Osteocyte (in vitro differentiated cells): ENCODE measurements at regions not wholly inside any gene's neighbourhood (a gene's known extent, or its start where the extent isn't known, plus 50 kb on each side); places are given as distances from the start of the nearest gene placed in this dataset.

Source experiments
- DNase-seq: peaks from one replicate; pipeline ENCODE4 v3.0.0; 2021; ENCODE audit warnings: mixed read lengths; ENCODE audit not compliant: unreplicated experiment; ENCODE audit errors: extremely low spot score
- H3K27ac Mint-ChIP-seq: one replicate; pipeline ENCODE4 v1.8.0; 2021; ENCODE audit warnings: mild to moderate bottlenecking, mixed read lengths; ENCODE audit not compliant: unreplicated experiment
- H3K27me3 Mint-ChIP-seq: one replicate; pipeline ENCODE4 v1.8.0; 2021; ENCODE audit warnings: mixed read lengths; ENCODE audit not compliant: unreplicated experiment
- H3K36me3 Mint-ChIP-seq: one replicate; pipeline ENCODE4 v1.8.0; 2021; ENCODE audit warnings: mixed read lengths; ENCODE audit not compliant: unreplicated experiment
- H3K4me1 Mint-ChIP-seq: one replicate; pipeline ENCODE4 v1.8.0; 2021; ENCODE audit warnings: mixed read lengths; ENCODE audit not compliant: unreplicated experiment
- H3K4me3 Mint-ChIP-seq: one replicate; pipeline ENCODE4 v1.8.0; 2021; ENCODE audit warnings: mild to moderate bottlenecking, moderate library complexity, mixed read lengths; ENCODE audit not compliant: unreplicated experiment
- H3K9me3 Mint-ChIP-seq: one replicate; pipeline ENCODE4 v1.8.0; 2021; ENCODE audit warnings: mixed read lengths; ENCODE audit not compliant: unreplicated experiment
- TF ChIP-seq, protein P1 (sequence below): fragments of 200-600 bp; sonication (generic); IDR thresholded peaks from 2 replicates; pipeline ENCODE4 v1.5.0; 2021; ENCODE audit warnings: antibody characterized with exemption, mild to moderate bottlenecking, moderate library complexity

DNA sequence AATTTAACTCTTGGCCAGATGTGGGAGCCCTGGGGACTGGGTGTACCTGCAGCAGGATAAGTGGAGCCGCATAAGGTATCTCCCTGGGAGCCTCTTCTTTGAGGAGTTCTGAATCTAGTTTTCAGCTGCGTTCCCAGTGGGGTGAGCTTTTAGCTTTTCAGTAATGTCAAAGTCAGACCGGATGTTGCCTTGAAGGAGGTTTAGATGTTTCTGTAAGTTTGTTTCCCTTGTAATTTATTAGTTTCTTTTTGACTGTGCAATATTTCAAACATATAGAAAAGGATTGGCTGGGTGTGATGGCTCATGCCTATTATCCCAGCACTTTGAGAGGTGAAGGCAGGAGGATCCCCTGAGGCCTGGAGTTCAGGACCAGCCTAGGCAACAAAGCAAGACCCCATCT is 98.6 kb upstream of the EEF2KMT start:
- peaks cover 3% of the 10 kb centered on the region for H3K9me3 Mint-ChIP-seq
- no peaks in the 10 kb centered on the region for H3K27me3 Mint-ChIP-seq
- no peak overlapping the region for H3K27ac Mint-ChIP-seq

DNA sequence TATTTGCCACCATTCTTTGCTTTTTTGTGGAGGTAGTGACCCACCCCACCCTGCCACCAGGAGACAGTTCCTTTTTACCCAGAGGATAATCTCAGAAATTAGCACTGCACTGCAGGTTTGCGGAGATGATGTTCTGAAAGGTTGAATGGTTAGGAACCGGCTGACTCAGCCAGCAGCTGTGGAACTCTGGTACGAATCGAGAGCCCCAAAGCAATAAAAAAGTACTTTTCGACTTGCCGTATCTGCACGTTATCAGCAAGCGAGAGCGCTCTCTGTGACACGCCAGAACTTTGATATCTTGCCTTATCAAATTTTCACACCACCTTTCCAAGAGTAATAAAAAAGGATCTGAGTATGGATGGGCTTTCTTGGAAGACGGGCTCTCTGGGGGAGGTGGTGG is 96.3 kb upstream of the EEF2KMT start:
- H3K27me3 Mint-ChIP-seq: no peaks in the 10 kb centered on the region
- H3K9me3 Mint-ChIP-seq: no peaks in the 10 kb centered on the region
- DNase-seq: no peak
- H3K4me1 Mint-ChIP-seq: no peaks in the 10 kb centered on the region
- TF ChIP-seq, protein P1, sequence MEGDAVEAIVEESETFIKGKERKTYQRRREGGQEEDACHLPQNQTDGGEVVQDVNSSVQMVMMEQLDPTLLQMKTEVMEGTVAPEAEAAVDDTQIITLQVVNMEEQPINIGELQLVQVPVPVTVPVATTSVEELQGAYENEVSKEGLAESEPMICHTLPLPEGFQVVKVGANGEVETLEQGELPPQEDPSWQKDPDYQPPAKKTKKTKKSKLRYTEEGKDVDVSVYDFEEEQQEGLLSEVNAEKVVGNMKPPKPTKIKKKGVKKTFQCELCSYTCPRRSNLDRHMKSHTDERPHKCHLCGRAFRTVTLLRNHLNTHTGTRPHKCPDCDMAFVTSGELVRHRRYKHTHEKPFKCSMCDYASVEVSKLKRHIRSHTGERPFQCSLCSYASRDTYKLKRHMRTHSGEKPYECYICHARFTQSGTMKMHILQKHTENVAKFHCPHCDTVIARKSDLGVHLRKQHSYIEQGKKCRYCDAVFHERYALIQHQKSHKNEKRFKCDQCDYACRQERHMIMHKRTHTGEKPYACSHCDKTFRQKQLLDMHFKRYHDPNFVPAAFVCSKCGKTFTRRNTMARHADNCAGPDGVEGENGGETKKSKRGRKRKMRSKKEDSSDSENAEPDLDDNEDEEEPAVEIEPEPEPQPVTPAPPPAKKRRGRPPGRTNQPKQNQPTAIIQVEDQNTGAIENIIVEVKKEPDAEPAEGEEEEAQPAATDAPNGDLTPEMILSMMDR: no peak
- no peak overlapping the region for H3K27ac Mint-ChIP-seq
- no peaks in the 10 kb centered on the region for H3K36me3 Mint-ChIP-seq
- H3K4me3 Mint-ChIP-seq: no peak overlapping the region

More for the DNA sequence above, 98.6 kb upstream of the EEF2KMT start:
- H3K4me3 Mint-ChIP-seq: no peak overlapping the region
- DNase-seq: no peak
- TF ChIP-seq, protein P1: no peak
- no peaks in the 10 kb centered on the region for H3K36me3 Mint-ChIP-seq
- no peaks in the 10 kb centered on the region for H3K4me1 Mint-ChIP-seq

DNA sequence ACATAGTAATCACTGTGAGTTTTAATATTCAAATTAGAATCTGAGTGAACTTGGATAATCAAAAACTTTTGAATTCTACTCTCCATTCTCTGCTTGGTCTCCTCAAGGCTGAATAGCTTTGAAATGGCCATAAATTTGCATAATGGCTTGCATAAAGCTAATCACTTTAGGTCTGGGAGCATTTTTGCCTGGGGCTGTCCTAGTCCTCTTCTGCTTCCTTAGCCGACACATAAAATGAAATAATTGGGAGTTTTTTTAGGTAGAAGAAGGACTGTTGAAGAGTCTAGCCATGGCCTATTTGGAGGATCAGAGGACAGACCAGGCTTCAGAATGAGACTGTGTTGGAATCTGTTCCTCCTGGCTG is 91.4 kb upstream of the EEF2KMT start:
- no peak overlapping the region for H3K4me3 Mint-ChIP-seq
- H3K4me1 Mint-ChIP-seq: no peaks in the 10 kb centered on the region
- H3K27ac Mint-ChIP-seq: no peak overlapping the region
- H3K36me3 Mint-ChIP-seq: no peaks in the 10 kb centered on the region
- TF ChIP-seq, protein P1: no peak
- peaks cover 15% of the 10 kb centered on the region for H3K9me3 Mint-ChIP-seq
- H3K27me3 Mint-ChIP-seq: no peaks in the 10 kb centered on the region
- DNase-seq: no peak

DNA sequence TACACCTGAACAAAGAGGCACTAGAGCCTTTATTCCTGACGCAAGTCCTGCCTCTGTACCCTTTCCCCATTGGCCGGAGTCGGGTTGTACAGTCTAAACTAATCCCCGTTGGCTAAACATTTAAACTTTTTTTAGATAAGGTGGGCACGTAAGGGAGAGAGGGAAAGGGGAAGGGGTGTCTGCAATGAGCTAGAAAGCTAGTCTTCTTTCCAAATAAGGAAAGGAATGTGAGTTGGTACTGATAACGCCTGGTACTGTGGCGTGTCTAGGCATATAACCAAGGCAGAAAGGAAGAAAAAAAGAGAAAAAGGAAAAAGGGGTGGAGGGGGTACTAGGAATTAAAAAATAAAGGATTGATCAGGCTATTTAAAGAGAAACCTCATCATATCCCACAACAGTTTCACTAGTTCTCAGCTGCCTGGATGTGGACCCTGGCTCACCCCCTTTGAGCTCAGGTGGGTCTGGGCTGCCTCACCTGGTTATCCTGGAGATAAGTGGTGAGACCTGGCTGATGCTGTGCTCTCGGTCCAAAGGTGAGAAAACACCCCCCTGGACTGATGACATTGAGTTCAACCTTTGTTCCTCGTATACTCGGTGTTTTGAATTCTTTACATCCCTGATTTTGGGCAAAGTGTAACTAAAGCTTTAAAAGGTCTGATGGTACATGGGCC is 90.9 kb upstream of the EEF2KMT start:
- no peak for DNase-seq
- Mint-ChIP-seq H3K9me3 (peaks cover 16% of the 10 kb centered on the region), H3K4me3 (no peak overlapping the region), H3K27me3 (no peaks in the 10 kb centered on the region), H3K27ac (no peak overlapping the region), H3K4me1 (no peaks in the 10 kb centered on the region), H3K36me3 (no peaks in the 10 kb centered on the region)
- TF ChIP-seq, protein P1: no peak

DNA sequence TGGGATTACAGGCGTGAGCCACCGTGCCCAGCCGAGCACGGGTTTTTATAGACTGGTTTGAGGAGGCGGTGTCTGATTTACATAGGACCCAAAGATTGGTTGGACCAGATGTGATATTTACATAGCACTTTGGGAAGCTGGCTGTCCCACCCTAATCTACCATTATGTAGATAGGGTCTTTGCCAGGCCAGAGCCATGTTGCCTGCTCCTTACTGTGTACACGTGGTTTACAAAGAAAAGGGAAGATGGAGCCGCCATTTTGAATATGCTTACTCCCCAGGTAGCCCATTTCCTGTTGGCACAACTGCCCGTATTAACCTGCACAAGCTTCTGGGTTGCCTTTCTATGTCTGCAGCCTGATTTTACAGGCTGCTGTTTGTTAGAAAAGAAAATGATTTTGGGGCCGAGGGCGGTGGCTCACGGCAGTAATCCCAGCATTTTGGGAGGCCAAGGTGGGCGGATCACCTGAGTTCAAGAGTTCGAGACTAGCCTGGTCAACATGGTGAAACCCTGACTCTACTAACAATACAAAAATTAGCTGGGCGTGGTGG is 89.9 kb upstream of the EEF2KMT start:
- TF ChIP-seq, protein P1: no peak
- no peaks in the 10 kb centered on the region for H3K27me3 Mint-ChIP-seq
- H3K36me3 Mint-ChIP-seq: no peaks in the 10 kb centered on the region
- no peak overlapping the region for H3K27ac Mint-ChIP-seq
- DNase-seq: no peak
- H3K9me3 Mint-ChIP-seq: peaks cover 20% of the 10 kb centered on the region
- no peak overlapping the region for H3K4me3 Mint-ChIP-seq
- H3K4me1 Mint-ChIP-seq: no peaks in the 10 kb centered on the region
